ENCODE measurements at regions not wholly inside any gene's neighbourhood (a gene's known extent, or its start where the extent isn't known, plus 50 kb on each side); places are given as distances from the start of the nearest gene placed in this dataset.
"Not testable (repeated sequence)": the region's sequence is repeated elsewhere in the genome, so short reads cannot be mapped to it uniquely, and the experiment has no call there.

GRCh38 chr2:89883624-89884023 is 1192.2 kb downstream of the RPIA start:
- TF ChIP-seq EP300, CTCF, POLR2A, POLR2AphosphoS5 (IDR thresholded peaks at IDR 0.05): not testable (repeated sequence)

Data from gastroesophageal sphincter (tissue), 3 donors.